ENCODE measurements at regions not wholly inside any gene's neighbourhood (a gene's known extent, or its start where the extent isn't known, plus 50 kb on each side); places are given as distances from the start of the nearest gene placed in this dataset.
"Not testable (repeated sequence)": the region's sequence is repeated elsewhere in the genome, so short reads cannot be mapped to it uniquely, and the experiment has no call there.

DNA sequence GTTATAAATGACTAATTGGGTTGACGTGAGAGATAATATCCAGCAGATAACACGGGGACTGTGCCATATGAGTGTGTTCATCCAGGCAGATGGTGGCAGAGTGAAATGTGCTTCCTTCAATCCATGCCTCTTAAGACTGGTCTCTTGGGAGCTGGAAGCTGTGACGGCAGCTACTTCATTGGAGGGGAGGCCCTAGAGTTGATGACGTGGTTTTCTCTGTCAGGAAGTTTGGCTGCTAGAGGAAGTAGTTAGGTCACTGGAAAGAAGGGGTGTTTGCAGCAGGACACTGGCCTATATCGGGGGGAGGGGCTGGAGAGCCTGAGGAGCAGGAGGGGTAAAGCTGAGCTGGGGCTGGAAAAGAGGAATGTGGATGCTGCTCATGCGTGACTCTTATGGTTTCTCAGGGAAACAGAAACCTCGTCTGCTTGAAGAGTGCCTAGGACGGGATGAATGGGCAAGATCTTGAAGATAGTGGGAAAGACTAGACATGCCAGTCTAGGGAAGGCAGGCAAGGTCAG lies 3051.6 kb downstream of the RPIA start:
- DNase-seq (ENCODE audit: low spot score): peak; percentile 13

DNA sequence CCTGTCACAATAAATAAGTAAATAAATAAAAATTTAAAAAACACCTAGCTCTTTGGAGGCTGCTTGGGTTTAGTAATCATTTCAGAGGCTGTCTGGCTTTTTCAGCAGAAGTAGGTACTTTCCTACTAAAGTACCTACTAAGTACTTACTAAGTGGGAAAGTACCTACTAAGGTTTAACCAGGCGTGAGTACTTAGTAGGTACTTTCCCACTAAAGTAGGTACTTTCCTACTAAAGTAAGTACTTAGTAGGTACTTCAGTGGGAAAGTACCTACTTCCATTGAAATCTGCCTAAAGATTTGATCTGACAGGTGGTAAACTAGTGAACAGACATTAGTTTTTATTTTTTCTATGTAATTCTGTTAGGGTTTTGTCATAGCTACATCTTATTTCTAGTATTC lies 3052.4 kb downstream of the RPIA start:
- not testable (repeated sequence) for DNase-seq (ENCODE audit: low spot score)

DNA sequence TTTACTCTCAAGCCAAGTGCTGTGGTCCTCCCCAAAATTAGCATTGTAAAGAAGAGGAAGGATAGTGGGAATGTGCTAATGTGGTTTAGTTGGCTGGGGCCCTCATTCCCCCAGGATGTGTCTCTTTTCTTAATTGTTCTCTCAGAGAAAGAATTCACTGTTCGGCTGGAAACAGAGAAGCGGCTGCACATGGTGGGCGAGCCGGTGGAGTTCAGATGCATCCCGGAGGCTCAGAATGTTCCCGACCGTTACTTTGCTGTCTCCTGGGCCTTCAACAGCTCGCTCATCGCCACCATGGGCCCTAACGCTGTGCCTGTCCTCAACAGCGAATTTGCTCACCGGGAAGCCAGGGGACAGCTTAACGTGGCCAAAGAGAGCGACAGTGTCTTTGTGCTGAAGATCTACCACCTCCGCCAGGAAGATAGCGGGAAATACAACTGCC lies 3053.2 kb downstream of the RPIA start:
- DNase-seq (ENCODE audit: low spot score): not testable (repeated sequence)

DNA sequence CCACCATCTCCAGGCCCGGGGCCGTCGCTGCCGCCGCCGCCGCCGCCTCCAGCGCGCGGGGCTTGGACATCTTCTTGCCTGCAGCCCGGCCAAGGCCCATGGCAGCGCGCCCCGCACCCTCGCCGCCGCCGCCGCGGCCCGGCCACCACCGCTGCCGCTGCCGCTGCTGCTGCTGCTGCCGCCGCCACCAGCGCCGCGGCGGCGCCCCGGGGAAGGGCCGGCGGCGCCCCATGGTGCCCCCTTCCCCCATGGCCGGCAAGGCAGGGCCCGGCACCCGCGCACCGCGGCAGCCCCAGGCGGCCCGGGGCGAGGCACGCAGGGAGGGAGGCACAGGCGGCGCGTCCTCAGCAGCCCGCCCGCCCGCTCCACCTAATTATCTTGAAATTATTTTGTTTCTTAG lies 3057.4 kb downstream of the RPIA start:
- DNase-seq (ENCODE audit: low spot score): no peak

DNA sequence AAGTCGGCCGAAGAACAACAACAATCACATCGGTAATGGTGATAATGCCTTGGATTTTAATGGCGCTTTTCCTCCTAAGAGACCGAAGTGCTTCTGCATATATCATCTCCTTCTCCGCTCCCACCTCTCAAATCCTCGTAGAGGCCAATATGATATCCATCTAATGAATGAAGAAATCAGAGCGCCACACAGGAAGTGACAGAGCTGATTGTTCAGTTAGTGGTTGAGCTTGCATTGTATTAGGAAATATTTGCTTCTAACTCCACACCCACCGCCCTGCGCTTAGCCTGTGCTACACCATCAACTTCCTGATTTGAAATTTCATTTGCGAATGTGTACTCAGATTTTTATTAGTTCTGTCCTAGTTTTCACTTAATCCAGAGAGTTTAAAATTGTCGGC lies 3058.2 kb downstream of the RPIA start:
- not testable (repeated sequence) for DNase-seq (ENCODE audit: low spot score)

DNA sequence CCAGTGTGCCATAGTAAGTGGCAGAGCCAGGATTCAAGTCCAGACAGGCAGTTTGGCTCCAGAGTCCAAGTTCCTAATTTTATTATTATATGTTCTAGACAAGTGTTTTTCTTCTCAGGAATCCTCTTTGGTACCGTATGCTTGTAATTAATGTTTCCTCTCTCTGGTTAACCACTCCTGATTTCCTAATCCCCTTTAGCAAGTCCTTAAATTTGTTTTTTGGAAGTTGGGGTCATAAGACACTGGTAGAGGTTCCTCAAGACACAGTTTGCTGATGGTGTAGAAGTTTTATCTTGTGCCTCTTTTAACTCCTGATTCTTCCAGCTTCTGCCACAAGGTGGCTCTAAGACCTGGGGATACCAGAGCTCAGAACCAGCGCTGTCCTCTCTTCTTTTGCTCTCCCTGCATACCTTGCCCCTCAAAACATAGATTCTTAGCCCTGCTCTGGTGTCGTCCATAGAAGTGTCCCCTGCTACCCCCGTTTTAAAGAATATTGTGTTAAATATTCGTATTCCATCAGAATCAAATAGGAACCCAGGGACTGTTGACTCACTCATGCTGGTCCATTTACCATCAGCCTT lies 3068.0 kb downstream of the RPIA start:
- DNase-seq (ENCODE audit: low spot score): not testable (repeated sequence)

DNA sequence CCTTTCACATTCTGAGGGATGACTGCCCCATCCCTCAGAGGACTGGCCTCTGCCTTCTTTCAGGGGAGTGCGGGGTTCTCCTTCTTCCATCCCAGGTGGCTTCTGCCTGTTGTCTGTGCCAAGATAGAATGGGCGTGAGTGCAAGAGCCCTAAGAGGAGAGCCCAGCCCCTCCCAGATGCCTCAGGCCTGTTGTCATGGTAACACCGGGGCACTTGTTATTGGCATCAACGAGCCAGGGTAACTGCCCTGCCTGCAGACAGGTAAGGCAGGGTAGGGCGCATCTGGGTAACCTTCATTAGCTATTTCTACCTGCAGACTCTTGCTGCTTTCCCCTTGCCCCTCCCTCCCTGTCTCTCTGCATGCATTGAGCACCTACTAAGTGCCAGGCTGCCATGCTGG lies 3069.2 kb downstream of the RPIA start:
- DNase-seq (ENCODE audit: low spot score): not testable (repeated sequence)

DNA sequence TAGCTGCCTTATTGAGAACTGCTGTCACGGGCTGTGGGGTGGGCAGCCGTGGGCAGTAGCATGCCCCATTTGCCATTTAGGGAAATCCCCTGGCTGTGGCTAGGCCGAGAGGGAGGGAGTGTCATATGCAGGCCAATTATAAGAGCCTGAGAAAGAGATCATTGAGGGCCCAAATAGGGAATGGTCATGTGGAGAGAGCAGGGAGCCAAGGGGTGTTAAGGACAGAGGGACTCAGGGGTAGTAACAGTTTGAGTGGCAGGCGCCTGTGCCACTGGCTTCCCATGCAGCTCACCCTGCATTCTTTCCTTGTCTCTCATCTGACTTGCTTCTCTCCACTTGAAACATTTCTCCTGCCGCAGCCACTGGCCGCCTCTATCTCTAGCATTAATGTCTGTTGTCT lies 3070.8 kb downstream of the RPIA start:
- DNase-seq (ENCODE audit: low spot score): not testable (repeated sequence)

DNA sequence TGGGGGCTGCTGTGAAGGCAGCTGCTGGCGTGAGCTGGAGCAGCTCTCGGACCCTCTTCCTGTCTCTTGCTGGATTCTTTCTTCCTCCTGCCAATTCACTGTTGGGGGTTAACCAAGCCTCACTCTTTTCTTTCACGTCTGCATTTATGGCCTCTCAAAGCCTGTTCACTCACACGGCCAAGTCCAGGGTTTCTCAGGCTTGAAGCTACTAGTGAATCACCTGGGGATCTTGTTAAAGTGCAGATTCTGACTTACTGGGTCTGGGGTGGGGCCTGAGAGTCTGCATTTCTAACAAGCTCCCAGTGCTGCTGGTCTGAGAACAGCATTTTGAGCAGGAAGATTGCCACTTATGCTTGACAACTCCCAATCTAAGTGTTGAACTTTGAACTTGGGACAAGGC lies 3072.2 kb downstream of the RPIA start:
- DNase-seq (ENCODE audit: low spot score): not testable (repeated sequence)

DNA sequence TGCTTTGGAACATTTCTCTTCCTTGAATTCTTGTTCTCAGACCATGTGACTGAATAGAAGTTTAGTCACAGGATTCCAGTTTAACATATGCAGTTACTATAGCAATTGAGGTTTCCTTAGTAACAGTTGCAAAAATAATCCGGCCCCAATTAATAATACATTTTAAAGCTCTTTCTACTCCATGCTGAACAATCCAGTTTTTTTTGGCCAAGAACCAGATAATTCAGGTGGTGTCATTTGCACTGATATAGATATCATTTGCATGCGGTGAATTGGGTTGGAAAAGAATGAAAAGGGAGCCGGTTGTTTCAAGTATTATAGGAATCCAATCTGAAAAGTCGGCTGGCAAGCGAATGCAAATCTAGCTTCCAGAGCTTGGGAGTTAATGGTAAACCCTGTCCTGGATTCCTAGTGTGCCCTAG lies 3073.1 kb downstream of the RPIA start:
- not testable (repeated sequence) for DNase-seq (ENCODE audit: low spot score)

DNA sequence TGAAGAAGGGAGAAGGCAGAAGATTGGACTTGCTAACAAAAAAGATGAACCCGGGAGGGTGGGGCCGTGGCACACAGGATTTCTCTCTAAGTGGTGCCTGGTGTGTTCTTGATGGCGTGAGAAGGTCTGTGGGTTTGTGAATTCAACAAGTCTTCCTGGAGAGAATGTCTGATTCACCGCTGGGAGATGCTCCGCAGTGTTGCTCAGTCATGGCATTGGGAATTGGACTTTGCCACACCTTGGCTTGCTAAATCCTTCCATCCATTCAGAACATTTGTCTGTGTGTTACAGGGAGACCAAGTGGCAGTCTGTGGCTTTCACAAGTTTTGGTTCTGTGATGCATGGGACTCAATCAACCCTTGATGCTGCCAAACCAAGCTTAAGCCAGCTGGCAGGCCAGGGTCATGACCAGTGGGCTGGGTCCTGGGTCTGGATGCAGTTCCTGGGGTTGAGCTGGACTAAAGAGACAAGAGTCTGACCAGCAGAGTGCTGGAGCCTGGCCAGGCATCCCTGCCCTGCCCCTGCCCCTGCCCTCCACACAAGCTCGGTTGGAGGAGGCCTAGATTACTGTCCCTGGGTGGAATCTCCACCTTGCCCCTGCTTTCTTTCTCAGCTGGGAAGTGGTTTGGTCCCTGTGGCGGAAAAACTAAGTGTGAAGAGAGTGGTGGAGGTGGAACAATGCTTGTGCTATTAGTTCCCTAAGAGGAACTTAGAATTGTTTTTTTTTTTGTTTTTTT lies 3073.7 kb downstream of the RPIA start:
- DNase-seq (ENCODE audit: low spot score): not testable (repeated sequence)

DNA sequence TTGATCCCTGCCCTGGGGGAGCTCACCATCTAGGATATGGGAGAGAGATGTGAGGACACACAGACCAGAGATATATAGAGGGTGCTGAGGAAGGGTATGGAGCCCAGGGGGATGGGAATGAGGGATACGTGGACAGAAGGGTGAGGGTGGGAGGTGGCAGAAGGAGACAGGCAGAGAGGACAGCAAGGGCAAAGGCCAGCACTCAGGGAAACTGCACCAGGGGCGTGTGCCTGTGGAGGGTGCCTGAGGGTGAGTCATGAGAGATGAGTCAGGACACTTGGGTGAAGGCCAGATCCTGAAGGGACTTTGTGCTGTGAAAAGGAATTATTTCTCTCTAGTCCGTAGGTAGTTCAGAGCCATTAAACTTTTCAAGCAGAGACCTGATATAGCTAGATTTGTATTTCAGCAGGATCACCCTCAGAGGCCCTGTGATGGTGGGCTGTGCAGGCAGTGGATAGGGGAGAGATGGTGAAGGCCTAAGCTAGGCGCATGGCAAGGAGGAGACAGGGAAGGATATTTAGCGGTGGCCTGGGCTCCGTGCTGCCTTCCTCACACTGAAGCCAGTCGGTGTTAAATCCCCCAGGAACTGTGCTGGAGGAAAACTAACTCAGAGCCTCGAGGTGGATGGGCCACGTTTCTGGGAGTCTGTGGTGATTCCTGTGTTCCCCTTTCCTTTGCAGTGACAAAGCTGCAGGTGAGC lies 3075.0 kb downstream of the RPIA start:
- DNase-seq (ENCODE audit: low spot score): peak; percentile 80

DNA sequence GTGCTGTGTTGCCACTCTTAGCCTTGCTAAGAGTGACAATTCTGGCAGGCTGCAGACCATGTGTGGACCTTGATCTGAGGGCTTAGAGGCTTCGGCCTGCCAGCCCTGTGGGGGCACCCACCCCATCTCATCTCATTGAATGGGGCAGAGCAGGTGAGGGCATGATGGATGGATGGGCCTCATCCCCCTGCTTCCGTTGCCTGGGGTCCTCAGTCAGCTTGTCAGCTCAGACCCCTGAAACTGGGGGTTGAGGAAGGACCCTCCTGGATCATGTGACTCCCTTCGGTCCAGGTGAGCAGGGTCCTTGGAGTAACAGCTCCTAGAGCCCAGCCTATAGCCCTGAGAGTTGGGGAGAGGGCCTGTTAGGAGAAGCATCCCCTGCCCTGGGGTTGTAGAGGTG lies 3076.8 kb downstream of the RPIA start:
- DNase-seq (ENCODE audit: low spot score): not testable (repeated sequence)

DNA sequence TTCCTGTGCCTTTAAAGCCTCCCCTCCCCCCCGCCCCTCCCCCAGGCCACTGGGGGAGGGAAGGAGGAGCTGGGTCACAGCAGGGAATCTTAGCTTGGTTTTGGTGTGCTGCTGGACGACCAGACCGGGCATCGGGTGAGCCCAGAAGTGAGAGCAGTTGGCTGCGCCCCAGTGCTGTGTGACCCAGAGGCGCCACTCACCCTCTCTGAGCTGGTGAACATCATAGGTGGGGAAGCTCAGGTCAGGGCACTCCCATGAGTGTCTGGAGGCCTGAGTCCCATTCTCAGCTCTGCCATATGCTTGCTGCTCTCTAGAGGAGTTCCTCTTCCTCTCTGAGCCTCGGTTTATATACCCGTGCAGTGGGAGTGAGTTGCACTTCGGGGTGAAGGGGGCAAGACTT lies 3077.5 kb downstream of the RPIA start:
- DNase-seq (ENCODE audit: low spot score): not testable (repeated sequence)

DNA sequence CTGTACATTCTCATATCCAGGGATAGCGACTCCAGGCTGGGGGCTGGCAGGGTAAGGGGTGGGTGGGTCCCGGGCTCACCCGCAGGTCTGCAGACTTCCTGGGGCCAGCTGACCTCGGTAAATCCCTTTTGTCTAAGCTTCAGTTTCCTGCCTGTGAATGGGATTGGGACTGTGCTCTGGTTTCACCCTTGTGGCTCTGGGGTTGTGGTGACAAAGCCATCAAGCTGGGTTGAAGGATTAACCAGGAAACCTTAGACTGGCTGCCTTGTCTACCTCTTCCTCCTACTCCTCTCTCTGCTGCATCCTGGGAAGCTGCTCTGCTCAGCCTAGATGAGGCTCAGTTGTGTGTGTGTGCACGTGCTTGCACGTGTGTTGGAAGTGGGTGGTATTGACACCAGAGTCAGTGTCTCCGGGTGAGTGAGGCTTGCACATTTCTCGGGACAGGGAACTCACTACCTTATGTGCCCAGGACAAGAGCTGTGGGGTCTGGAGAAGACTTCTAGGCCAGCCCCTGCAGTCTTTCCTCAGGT lies 3078.6 kb downstream of the RPIA start:
- DNase-seq (ENCODE audit: low spot score): peak; percentile 21

DNA sequence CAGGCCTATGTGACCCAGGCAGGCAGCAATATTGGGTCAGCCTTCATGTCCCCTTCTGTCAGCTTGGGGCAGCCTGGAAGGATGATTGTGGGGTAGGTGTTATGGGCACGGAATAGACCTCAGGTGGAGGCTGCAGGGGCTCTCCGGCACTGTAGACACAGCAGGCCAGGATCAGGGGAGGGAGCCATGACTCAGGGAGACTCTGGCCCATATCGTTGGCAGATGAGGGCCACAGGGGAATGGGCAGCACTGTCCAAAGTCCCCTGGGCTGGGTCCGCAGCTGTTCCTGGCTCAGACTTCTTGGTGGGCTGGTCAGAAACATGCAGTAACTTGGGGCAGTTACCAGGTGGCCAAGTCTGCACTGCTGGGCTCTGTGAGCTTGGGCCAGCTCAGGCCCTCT lies 3080.1 kb downstream of the RPIA start:
- DNase-seq (ENCODE audit: low spot score): not testable (repeated sequence)

DNA sequence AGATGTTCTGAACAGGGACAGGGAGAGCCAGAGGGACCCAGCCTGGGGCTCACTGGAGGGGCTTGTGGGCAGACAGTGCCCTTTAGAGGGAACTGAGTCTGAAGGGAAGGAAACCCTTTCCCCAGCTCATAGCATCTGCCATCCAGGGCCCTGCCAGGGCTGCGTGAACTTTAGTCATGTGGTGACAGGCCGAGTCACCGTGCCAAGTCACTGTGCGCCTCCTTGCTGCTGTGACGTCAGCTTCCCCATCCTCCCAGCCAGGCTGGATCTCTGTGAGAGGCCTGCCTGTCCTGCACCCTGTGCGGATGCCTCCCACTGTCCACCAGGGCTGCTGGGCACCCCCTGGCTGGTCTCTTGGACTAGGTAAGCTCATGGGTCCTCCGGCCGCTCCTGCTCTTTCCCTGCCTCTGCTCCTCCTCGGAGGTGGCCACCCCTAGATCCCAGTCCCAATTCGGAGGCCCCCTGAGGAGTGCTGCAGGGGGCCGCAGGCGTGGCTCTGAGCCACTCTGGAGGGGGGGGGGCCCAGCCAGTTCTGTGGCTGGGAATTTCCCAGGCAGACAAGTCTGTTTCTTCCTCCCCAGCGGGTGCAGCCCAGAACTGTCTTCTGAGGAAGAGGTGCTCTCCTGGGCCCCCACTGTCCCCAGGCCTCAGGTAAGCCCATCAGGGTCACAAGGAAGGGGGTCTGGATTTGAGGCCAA lies 3080.9 kb downstream of the RPIA start:
- peak; percentile 8 for DNase-seq (ENCODE audit: low spot score)

DNA sequence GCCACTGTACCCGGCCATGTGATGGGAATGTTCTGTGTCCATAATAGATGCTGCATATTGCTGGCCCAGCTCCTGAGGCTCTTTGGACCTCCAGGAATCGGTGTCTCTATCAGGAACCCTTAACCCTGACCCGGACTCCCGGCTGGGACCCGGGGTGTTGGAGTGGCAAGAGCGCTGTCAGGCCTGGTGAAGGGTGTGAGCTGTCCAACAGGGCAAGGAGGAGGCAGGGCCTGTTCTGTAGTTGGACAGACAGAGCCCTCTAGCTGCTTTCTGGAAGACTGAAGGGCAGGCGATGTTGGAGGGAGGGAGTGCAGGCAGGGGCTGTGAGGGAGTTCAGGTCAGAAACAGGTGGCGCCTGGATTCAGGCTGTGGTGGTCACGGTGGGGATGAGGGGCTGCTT lies 3082.3 kb downstream of the RPIA start:
- DNase-seq (ENCODE audit: low spot score): not testable (repeated sequence)

DNA sequence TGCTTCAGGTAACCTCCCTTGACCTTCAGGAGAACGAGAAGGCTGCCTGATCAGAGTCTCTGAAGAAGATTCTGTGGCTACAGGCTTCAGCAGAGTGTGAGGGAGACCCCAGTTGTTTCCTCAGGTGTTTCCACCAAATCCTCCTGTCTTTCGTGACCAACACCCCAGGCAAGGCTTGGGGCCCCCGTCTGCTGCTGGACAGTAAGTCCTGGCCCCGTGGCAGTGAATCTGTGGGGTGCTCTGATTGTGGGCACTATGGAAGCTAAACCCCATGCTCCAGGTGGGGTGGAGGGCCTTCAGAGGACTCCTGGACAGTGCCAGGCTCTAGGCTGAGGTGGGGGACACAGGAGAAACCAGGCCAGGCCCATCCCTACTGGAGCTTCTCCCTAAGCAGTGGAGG lies 3083.7 kb downstream of the RPIA start:
- DNase-seq (ENCODE audit: low spot score): not testable (repeated sequence)

DNA sequence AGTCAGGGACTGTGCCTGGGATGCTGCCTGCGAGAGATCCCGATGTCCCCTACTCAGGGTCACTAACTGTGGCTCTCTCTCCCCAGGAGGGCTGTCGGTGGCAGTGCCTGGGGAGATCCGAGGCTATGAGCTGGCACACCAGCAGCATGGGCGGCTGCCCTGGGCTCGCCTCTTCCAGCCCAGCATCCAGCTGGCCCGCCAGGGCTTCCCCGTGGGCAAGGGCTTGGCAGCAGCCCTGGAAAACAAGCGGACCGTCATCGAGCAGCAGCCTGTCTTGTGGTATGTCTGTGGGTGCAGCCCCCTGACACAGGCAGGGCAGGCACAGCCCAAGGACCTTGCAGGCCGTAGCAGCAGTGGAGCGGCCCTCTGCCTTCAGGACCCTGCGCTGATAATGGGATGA lies 3088.9 kb downstream of the RPIA start:
- DNase-seq (ENCODE audit: low spot score): not testable (repeated sequence)

DNA sequence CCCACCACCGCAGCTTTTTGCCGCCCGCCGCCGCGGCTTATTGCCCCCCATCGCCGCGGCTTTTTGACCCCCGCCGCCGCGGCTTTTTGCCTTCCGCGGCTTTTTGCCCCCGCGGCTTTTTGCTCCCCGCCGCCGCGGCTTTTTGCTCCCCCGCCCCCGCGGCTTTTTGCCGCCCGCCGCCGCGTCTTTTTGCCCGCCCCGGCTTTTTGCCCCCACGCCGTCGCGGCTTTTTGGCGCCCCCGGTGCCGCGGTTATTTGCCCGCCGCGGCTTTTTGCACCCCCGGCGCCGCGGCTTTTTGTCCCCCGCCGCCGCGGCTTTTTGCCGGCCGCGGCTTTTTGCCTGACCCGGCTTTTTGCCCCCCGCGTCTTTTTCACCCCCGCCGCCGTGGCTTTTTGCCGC lies 3061.8 kb upstream of the TEKT4 start:
- DNase-seq (ENCODE audit: low spot score): not testable (repeated sequence)
